ENCODE measurements at regions not wholly inside any gene's neighbourhood (a gene's known extent, or its start where the extent isn't known, plus 50 kb on each side); places are given as distances from the start of the nearest gene placed in this dataset.

DNA sequence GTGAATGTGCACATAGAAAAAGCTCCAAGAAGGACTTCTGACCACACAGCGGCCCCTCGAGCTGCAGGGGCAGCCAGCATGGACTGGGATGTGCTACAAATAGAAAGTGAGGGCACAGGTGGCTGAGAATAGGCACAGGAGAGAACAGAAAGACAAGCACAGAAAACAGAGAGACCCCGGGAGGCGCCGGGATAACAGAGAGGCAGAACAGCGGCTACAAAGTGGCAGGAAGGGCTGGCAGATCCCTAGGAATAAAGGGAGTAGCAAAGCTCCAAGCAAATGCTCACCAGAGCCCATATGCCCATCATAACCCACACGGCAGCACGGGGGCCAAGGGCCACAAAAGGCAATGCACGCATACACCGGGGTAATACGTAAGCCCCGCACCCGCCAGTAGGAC lies 201.7 kb upstream of the NSMCE3 start:
- DNase-seq (ENCODE audit: low read depth) = no peak
- in situ Hi-C loops (cut with HindIII; ENCODE audit: low sequenced_read_pairs) = no loop called here
- TF ChIP-seq, protein P1, sequence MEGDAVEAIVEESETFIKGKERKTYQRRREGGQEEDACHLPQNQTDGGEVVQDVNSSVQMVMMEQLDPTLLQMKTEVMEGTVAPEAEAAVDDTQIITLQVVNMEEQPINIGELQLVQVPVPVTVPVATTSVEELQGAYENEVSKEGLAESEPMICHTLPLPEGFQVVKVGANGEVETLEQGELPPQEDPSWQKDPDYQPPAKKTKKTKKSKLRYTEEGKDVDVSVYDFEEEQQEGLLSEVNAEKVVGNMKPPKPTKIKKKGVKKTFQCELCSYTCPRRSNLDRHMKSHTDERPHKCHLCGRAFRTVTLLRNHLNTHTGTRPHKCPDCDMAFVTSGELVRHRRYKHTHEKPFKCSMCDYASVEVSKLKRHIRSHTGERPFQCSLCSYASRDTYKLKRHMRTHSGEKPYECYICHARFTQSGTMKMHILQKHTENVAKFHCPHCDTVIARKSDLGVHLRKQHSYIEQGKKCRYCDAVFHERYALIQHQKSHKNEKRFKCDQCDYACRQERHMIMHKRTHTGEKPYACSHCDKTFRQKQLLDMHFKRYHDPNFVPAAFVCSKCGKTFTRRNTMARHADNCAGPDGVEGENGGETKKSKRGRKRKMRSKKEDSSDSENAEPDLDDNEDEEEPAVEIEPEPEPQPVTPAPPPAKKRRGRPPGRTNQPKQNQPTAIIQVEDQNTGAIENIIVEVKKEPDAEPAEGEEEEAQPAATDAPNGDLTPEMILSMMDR (IDR thresholded peaks at IDR 0.05; ENCODE audit: low read depth, low read length, missing control alignments) = no peak
- H3K4me3 ChIP-seq (ENCODE audit: low read depth, low read length) = no peak overlapping the region

DNA sequence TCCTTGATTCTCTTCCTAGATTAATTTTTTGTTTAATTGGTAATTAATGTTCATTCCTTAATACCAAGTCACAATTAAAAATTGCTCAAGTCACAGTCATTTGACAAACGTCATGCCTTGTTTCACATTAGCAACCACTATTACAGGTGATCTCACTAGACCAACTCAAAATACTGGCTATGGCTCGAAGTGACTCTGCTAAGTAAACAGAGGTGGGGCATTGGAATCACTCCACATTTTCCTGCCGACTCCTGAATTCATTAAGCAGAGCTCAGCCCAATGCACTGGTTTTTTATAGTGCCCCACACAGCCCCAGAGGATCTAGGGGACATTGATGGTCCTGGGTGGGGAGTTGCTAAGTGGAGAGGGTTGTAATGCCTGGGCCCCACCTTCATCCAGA lies 201.2 kb upstream of the NSMCE3 start:
- in situ Hi-C loops (cut with HindIII; ENCODE audit: low sequenced_read_pairs) = no loop called here

DNA sequence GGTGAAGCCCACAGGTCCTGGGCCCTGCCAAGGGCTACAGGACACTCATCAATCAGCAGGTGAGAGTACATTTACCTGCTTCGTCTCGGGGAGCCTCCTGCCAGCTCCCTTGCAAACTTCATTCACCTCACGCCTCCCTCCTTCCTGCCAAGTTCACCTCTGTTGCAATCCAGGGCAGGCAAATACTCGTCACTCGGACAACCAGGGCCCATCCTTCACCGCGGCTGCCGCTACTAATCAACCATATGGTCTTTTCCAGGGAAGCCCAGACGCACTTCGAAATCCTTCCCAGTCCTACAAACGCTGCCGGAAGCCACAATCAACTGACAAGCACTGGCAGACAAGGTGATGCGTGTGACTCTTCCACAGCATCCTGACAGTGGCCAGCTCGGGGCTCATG lies 200.7 kb upstream of the NSMCE3 start:
- DNase-seq (ENCODE audit: low read depth) = no peak
- H3K4me3 ChIP-seq (ENCODE audit: low read depth, low read length) = no peak overlapping the region
- TF ChIP-seq, protein P1 (IDR thresholded peaks at IDR 0.05; ENCODE audit: low read depth, low read length, missing control alignments) = no peak
- in situ Hi-C loops (cut with HindIII; ENCODE audit: low sequenced_read_pairs) = no loop called here

More for the DNA sequence above, 201.2 kb upstream of the NSMCE3 start:
- no peak overlapping the region for H3K4me3 ChIP-seq (ENCODE audit: low read depth, low read length)
- no peak for DNase-seq (ENCODE audit: low read depth)
- TF ChIP-seq, protein P1 (IDR thresholded peaks at IDR 0.05; ENCODE audit: low read depth, low read length, missing control alignments) = no peak

DNA sequence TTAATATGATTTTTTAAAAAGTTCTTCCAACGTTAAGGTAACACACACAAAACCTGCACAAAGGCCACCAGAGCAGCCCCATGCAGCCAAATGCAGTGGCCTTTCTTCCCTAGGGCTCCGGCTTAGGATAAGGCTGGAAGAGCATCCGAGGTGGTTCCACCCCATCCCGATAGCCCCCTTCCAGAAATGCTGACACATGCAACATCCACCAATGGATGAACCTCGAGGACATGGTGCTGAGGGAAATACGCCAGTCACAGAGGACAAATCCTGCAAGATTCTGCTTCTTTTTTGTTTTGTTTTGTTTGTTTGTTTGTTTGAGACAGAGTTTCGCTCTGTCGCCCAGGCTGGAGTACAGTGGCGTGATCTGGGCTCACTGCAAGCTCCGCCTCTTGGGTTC lies 199.3 kb upstream of the NSMCE3 start:
- TF ChIP-seq, protein P1 (IDR thresholded peaks at IDR 0.05; ENCODE audit: low read depth, low read length, missing control alignments) = no peak
- no peak overlapping the region for H3K4me3 ChIP-seq (ENCODE audit: low read depth, low read length)
- in situ Hi-C loops (cut with HindIII; ENCODE audit: low sequenced_read_pairs) = no loop called here
- DNase-seq (ENCODE audit: low read depth) = no peak

DNA sequence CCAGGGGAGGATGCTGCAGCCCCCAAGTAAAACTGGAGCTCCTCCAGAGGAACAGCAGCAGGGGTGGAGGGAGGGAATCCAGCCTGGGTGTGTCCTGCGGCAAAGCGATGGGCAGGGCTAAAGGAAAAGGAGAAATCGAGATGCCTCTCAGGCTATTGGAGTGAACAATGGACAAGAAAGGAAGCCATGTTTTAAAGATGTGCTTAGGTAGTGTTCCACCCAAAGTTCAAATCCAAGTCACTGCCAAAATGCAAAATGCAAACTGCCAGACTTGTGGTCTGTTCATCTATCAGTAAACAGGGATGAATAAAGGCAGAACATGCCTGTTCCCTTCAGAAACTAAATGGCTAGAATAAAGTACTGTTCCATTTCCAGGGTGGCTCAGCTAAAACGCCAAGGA lies 197.5 kb upstream of the NSMCE3 start:
- H3K4me3 ChIP-seq (ENCODE audit: low read depth, low read length) = no peak overlapping the region
- in situ Hi-C loops (cut with HindIII; ENCODE audit: low sequenced_read_pairs) = no loop called here
- TF ChIP-seq, protein P1 (IDR thresholded peaks at IDR 0.05; ENCODE audit: low read depth, low read length, missing control alignments) = no peak
- DNase-seq (ENCODE audit: low read depth) = no peak

DNA sequence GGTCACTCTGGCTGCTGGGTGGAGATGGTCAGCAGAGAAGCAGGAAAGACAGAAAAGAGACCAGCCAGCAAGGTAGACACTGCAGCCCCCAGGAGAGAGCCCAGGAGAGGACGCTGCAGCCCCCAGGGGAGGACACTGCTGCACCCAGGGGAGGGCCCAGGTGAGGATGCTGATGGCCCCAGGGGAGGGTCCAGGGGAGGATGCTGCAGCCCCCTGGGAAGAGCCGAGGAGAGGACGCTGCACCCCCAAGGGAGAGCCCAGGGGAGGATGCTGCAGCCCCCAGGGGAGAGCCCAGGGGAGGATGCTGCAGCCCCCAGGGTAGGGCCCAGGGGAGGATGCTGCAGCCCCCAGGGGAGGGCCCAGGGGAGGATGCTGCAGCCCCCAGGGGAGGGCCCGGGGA lies 196.7 kb upstream of the NSMCE3 start:
- no peak for DNase-seq (ENCODE audit: low read depth)
- TF ChIP-seq, protein P1 (IDR thresholded peaks at IDR 0.05; ENCODE audit: low read depth, low read length, missing control alignments) = no peak
- no peak overlapping the region for H3K4me3 ChIP-seq (ENCODE audit: low read depth, low read length)
- in situ Hi-C loops (cut with HindIII; ENCODE audit: low sequenced_read_pairs) = no loop called here

DNA sequence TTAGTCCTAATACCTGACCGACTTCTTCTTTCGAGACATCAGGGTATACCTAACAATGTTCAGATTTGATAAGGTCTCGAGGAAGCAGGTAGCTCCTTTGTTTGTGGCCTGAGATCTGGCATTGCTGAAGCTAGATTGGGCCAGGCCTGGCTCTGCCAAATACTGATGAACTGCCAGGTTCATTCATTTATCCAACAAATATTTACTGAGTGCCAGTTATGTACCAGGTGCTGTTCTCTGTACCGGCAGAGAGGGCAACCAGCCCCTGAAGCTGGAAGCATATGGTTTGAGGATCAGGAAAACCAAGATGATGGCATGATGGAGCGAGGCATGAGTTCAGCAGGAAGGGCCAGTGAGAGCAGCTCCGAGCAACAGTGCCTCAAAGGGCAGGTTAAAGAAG lies 196.2 kb upstream of the NSMCE3 start:
- no peak overlapping the region for H3K4me3 ChIP-seq (ENCODE audit: low read depth, low read length)
- TF ChIP-seq, protein P1 (IDR thresholded peaks at IDR 0.05; ENCODE audit: low read depth, low read length, missing control alignments) = no peak
- no peak for DNase-seq (ENCODE audit: low read depth)
- in situ Hi-C loops (cut with HindIII; ENCODE audit: low sequenced_read_pairs) = no loop called here
